Activated CD4-positive, alpha-beta T cell treated with anti-CD3 and anti-CD28 coated beads, Interleukin-2, amount 50 U/mL, for 24 hours (primary cell): ENCODE measurements at regions not wholly inside any gene's neighbourhood (a gene's known extent, or its start where the extent isn't known, plus 50 kb on each side); places are given as distances from the start of the nearest gene placed in this dataset.
"Not testable (repeated sequence)": the region's sequence is repeated elsewhere in the genome, so short reads cannot be mapped to it uniquely, and the experiment has no call there.

Experiments used
- DNase-seq, 2 donors: peaks; one replicate each; pipeline ENCODE4 v3.0.0-alpha.2; 2020; ENCODE audit warnings: low read depth in 1 of 2, low spot score in 1 of 2

DNA sequence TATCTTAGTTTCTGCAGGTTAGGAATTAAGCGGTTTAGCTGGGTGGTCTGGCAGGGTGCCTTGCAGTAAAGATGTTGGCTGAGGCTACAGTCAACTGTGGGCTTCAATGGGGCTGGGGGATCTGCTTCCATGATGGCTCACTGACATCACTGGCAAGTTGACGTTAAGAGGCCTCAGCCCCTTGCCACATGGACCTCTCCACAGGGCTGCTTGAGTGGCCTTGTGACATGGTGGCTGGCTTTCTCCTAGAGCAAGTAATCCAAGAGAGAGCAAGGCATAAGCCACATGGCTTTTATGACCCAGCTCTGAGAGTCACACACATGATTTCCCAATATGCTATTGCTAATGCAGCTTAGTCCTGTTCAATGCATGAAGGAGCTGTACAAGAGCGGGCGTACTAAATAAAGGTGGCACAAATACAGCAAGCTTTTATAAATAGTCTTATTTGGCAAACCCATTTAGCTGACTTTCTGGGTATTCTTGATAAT, 109.1 kb downstream of the SEPTIN7 start:
- no peak for DNase-seq

DNA sequence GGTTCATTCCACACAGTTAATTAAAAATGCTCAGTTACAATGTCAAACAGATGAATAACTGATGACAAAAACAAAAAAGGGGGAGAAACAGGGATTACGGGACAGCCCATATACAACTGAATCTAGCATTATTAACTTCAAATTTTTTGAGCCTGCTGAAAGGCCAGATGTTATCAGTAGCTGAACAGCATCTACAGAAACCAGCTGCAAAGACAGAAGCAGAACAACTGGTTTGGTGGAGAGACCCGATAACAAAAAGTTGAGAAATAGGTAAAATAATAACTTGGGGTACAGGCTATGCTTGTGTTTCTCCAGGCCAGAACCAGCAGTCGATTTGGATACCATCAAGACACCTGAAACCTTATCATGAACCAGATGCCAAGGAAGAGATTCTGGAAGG, 109.8 kb downstream of the SEPTIN7 start:
- DNase-seq, result not testable (repeated sequence)

DNA sequence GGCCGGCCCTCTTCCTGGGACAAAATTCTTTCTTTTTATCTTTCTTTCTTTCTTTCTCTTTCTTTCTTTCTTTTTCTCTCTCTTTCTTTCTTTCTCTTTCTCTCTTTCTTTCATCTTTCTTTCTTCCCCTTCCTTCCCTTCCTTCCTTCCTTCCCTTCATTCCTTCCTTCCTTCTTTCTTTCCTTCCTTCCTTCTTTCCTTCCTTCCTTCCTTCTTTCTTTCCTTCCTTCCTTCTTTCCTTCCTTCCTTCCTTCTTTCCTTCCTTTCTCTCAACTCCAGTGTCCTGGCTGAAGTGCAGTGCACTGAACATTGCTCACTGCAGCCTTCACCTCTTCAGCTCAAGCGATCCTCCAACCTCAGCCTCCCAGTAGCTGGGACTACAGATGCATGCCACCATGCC, 112.5 kb downstream of the SEPTIN7 start:
- not testable (repeated sequence) for DNase-seq

DNA sequence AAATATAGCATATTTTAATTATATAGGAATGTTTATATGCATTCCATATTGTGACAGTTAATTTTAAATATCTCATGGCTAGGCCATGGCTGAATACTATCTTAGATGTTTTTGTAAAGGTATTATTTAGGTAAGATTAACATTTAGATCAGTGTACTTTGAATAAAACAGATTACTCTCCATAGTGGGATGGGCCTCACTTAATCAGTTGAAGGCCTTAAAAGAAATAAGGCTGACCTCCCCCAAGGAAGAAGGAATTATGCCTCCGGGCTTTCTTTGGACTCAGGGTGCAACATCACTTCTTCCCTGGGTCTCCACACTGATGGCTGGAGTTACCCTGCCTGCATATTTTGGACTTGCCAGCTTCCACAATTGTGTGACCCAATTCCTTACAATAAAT, 113.4 kb downstream of the SEPTIN7 start:
- not testable (repeated sequence) for DNase-seq

DNA sequence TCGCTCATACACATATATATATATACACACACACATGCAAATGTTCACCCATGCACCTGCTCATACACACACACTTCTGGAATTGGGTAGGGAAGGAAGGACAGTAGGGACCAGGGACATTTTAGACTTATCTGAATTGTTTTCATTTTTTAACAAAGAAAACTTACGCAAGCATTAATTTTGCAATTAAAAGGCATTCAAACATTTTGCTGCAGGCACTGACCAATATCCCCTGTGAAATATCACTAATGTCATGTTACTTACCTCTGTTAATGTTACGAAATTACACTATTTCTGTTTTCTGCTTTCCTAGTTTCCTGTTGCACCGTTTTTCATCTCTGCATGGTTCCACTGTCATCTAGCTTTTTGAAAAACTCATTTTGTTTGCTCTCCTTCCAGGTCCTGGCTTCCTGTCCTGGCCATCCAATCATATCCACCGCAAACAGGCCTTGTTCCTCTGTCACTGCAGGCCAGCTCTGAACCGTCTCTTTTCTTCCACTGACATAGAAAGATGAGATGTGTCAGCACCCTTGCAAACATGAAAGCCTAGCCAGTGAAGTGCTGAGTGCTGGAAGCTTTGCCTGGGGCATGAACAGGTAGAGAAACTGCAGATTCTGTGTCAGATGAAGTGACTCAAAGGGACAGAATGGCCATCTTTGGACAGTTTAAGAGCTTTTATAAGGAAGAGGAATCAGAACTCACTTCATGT, 114.5 kb downstream of the SEPTIN7 start:
- not testable (repeated sequence) for DNase-seq

DNA sequence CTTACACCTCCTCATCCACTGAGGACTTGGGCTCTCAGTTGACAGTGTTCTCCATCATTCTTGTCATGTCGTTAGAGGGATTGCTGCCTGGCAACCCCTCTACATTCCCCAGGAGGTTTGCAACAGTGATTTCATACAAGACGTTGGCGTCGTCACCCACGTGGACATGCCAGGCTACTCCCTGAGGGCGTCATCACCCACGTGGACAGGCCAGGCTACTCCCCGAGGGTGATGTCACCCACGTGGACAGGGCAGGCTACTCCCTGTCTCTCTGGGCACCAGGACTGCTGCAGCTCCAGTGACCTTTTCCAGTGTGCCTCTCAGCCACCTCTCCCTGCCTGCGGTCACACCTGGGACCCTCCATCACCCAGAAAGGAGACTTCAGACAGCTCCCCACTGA, 117.4 kb downstream of the SEPTIN7 start:
- DNase-seq, result not testable (repeated sequence)

DNA sequence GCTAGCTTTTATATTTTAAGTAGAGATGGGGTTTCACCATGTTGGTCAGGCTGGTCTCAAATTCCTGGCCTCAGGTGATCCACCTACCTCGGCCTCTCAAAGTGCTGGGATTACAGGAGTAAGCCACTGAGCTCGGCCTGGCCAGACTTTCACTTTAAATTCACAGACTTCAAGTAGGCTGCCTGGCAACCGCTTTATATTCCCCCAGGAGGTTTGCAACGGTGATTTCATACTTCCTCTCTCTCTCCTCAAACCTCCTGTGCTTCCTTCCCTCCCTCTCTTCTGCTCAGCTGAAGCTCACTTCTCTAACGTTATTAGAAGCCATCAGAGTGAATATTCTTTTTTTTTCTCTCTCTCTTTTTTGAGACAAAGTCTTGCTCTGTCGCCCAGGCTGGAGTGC, 118.8 kb downstream of the SEPTIN7 start:
- DNase-seq, result not testable (repeated sequence)

DNA sequence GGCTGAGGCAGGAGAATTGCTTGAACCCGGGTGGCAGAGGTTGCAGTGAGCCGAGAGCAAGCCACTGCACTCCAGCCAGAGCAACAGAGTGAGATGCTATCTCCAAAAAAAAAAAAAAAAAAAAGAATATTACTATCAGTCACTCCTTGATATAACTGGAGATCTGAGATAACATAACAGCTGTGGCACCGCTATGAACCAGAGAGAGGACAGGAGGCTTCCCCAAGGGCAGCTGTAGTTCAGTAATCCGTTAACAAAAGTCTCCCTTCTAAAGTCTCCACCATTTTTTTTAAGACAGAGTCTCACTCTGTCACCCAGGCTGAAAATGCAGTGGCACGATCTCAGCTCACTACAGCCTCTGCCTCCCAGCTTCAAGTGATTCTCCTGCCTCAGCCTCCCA, 120.5 kb downstream of the SEPTIN7 start:
- not testable (repeated sequence) for DNase-seq

DNA sequence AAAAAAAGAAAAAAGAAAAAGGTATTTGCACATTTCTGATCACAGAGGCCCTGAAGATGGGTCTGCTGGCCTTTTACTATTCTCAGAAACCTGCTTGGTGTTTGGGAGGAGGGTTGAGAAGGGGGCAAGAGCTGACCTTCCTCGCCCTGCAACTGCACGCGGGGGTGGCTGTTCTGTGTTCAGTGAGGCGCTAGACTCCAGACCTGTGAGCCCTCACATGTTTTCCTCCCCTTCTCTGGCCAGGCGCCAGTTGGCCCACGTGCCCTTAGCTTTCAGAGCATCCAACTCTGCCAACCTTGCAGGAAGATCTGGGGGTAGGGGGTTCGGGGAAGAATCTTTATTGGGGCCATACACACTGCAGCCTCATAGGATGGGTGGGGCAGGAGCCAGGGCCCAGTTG, 123.8 kb downstream of the SEPTIN7 start:
- DNase-seq, result not testable (repeated sequence)

DNA sequence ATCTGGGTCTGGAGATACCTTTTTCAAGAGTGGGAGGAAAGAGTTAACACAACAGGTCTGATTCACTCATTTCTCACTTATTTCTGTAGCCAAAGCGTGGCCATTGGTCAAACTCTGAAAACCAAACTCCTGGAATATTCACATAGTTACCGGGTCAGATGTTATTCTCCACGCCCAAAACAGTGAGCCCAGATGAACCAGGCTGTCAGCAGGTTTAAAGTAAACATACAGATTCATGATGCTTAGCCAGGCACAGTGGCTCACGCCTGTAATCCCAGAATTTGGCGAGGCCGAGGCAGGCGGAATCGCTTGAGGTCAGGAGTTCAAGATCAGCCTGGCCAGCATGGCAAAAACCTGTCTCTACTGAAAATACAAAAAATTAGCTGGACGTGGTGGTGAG, 126.1 kb downstream of the SEPTIN7 start:
- not testable (repeated sequence) for DNase-seq

DNA sequence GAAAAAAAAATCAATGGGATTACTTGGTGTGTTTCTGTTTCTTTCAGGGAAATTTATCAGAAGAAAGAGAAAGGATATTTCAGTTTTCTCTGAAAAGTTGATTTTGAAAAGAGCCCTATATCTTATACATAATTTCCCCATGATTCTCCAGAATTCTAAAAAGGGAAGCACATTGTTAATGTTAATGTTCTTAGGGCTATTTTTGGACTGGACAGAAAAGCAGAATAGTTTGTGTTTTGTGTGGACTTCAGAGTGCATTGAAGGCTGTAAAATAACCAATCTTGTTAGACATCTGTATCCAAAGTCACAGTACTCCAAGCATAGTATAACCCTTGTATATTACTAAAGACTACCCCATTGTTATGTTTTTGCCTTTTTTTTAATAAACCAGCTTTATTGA, 130.3 kb downstream of the SEPTIN7 start:
- DNase-seq, result not testable (repeated sequence)

DNA sequence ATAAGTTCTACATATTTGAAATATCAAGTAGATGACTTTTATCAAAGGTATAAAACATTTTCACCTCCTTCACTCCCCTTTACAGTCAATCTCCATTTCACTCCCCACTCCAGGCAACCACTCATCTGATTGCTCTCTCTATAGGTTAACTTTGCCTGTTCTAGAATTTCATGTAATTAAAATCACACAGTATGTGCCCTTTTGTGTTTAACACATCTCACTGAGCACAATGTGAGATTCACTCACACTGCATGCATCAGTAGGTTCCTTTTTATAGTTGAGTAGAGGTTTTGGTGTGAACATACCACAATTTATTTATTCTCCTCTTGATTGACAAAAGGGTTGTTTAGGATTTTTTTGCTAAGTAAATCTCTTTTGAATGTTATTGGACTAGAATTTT, 130.7 kb downstream of the SEPTIN7 start:
- not testable (repeated sequence) for DNase-seq

DNA sequence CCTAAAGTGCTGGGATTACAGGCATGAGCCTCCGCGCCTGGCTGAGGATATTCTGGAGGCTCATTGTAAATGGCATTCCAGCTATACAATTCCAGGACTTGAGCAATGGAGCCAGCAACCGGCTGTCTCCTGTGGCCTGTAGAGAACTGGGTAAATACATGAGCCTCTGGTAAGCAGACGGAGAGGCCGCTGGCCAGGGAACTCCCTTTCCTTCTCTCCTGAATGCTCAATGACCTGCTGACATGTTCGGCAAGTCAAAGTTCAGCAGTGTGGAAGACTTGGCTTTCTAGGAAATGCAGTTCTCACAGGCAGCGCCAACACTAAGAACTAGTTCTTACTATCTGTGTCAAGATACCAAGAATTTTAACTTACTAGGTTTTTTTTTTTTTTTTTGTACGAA, 139.8 kb downstream of the SEPTIN7 start:
- DNase-seq, result not testable (repeated sequence)

DNA sequence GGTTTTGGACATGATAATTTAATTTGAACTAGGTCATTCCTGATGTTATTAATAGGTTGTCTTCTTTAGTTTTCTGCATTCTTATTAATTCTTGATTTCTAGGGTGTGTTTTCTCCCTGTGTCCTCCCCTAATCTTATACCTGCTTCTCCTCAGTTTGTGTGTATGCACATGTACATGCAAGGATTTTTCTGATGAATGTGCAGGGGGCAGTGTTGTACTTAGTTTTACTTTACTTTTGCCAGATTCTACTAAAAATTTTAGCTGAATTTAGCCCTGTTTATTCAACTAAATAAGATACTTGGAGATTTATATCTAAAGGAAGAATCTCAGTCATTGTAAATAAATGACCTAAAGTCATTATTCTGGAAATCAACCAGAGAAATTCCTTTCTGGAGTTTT, 144.8 kb downstream of the SEPTIN7 start:
- DNase-seq, result not testable (repeated sequence)

DNA sequence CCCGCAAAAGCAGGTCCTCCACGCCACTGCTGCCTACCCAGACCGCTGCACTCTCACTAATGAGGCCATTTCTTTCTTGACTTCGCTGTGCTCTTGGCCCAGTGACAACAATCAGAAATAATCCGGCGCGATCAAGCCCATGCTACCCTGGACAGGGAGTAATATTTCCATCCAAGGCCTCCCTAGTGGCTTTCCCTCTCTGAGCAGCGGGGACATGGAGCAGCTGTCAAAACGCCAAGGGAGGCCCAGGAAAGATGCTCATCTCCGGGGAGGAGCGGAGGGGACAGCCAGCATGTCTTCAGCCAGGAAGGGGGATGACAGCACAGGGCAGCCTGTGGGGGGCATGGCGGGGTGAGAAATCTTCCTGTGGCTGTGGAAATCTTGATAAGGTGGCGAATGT, 154.9 kb downstream of the SEPTIN7 start:
- not testable (repeated sequence) for DNase-seq

DNA sequence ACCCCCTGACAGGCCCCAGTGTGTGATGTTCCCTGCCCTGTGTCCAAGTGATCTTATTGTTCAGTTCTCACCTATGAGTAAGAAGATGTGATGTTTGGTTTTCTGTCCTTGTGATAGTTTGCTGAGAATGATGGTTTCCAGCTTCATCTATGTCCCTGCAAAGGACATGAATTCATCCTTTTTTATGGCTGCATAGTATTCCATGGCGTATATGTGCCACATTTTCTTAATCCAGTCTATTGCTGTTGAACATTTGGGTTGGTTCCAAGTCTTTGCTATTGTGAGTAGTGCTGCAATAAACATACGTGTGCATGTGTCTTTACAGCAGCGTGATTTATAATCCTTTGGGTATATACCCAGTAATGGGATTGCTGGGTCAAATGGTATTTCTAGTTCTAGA, 156.1 kb downstream of the SEPTIN7 start:
- DNase-seq, result not testable (repeated sequence)

DNA sequence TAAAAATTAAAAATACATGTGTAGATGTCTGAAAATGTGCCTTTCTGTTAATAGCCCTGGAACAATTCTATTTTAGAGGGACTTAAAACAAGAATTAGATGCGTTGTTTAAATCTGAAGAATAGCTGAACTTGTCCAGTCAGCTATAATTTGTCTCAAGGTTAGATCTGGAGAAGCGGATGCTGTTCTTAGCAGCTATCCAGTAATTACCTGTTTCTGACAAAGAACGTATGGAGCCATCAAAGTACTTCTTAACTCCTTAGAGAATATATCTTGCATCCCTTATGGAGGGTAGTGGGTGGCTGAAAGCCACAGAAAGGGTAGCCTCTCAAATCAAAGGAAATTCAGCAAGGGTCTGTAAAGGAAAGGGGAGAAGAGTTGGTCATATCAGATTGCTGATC, 160.4 kb downstream of the SEPTIN7 start:
- DNase-seq, result not testable (repeated sequence)

DNA sequence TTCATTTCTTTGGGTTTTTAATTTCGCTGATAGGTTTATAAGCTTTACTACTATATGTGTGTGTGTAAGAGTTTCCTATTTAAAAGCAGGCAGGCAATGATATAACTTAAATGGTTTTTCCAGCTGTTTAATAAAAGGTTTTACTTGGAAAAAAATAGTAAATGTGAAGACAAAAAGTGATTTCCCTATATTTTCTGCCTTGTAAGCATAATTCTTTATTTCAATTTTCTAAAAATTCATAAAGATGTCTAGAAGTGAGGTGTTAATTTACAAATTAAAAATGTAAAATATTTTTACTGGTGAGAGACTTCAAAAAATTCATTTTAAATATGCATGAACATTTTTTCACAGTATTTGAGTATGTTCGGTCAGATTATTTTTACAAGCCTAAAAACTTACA, 161.8 kb downstream of the SEPTIN7 start:
- not testable (repeated sequence) for DNase-seq

DNA sequence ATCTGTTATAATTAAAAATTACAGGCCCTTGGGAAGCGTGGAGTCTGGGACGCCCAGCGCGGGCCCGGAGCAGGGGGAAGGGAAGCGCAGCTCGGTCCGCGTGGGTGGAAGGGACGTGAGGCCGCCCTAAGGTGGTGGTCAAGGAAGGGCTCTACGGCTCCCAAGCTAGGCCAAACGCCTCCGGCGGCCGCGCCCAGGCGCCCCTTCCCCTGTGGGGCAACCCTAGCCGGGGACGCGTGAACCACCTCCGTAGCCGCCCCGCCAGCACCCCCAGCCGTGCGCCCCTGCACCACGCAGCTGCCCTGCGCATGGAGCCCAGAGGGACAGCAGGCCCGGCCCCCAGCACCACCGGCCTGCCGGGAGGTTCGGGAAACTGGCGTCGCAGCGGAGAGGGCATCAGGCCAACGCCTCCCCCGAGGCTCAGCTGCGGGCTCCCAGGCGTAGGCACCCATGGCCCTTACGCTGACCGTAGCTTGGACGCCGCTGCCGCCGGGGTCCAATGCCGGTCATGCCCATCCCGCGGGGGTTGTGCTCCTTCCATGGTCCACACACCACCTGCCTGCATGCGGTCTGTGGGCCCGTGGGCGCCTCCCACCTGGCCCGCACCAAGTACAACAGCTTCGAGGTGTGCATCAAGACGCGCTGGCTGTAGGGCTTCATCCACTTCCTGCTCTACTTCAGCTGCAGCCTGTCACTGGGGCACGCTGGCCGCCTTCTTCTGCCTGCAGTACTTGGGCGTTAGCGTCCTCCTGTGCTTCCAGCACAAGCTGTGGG, 166.7 kb downstream of the SEPTIN7 start:
- no peak for DNase-seq

DNA sequence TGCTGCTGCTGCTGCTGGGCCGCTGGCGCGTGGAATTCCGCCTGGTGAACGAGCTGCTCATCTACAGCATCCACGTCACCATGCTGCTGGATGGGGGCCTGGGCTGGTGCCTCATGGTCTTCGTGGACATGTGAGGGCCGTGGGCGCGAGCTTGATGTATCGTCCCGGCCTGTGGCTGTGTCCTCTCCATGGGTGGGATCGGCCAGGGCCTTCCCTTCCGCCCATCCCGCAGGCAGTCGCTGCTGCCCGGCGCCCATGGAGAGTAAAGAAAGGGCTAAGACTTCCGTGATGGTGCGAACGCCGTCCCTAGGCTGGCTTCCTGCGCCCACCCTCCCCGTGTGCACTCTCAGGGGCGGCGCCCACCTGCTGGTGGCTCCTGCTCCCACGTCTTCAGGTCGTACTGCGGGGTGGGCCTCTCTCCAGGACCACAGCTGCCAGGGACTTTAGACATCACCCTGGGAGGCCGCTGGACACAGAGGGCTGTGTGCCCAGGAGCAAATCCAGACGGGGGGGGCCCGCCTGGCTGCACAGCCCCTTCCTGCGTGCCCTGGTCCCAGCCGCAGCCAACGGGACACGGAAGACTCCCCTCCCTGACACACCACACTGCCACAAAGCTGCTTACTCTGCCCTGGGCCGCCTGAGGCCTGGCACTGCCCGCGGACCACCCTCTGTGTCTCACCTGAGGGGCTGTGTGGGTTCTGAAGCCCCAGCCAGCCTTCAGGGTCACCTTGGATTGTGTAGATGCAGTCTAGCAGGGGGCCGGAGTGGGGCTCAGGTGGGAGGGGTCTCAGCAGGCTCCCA, 167.5 kb downstream of the SEPTIN7 start:
- DNase-seq, result no peak

DNA sequence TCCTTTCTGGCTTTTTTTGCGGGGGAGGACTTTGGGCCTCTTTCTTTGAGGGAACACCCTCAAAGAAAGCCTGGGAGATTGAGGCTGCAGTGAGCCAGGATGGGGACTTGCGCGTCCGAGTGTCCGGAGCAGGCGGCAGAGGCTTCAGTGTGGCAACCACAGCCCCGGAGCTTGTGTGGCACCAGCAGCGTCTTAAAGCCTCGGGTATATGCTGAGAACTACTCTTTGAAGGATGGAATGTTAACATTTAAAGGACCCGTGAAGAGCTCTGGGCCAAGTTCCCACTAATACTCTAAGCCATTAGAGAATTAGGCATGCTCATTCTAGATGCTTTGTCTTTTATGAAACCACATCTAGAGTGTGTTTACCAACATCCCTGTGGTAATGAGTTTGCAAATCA, 168.2 kb downstream of the SEPTIN7 start:
- no peak for DNase-seq

DNA sequence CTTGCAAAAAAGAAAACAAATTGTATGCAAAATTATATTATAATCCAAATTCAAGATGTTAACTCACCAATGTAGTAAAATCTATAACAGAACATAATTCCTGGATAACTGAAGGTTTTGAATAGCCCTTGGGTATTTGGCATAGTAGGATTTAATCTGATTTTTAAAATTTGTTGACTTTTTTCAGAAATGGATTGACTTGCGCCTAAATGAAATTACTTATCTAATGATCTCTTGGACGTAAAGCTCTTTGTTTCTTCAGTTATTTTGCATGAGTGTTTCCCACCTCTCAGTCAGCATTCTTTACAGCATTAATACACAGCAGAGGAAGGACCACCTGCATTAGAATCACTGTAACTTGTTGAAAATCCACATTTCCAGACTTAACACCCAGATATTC, 169.6 kb downstream of the SEPTIN7 start:
- DNase-seq, result no peak
